Type B pancreatic cell (in vitro differentiated cells): ENCODE measurements at regions not wholly inside any gene's neighbourhood (a gene's known extent, or its start where the extent isn't known, plus 50 kb on each side); places are given as distances from the start of the nearest gene placed in this dataset.
A peak's percentile ranks its signal among the peaks of the same experiment; 100 is the strongest.
"Not testable (repeated sequence)": the region's sequence is repeated elsewhere in the genome, so short reads cannot be mapped to it uniquely, and the experiment has no call there.

Experiments
- DNase-seq: peaks from one replicate; pipeline ENCODE4 v3.0.0; 2021; ENCODE audit warnings: mixed read lengths; ENCODE audit not compliant: unreplicated experiment; ENCODE audit errors: extremely low spot score
- H3K27ac Mint-ChIP-seq: 2 replicates; pipeline ENCODE4 v1.8.0; 2021; ENCODE audit warnings: mild to moderate bottlenecking, mixed read lengths
- H3K27me3 Mint-ChIP-seq: 2 replicates; pipeline ENCODE4 v1.8.0; 2021; ENCODE audit warnings: mixed read lengths
- H3K36me3 Mint-ChIP-seq: 2 replicates; pipeline ENCODE4 v1.8.0; 2021; ENCODE audit warnings: mixed read lengths
- H3K4me1 Mint-ChIP-seq: one replicate; pipeline ENCODE4 v1.8.0; 2021; ENCODE audit warnings: mixed read lengths; ENCODE audit not compliant: unreplicated experiment
- H3K4me3 Mint-ChIP-seq: 2 replicates; pipeline ENCODE4 v1.8.0; 2021; ENCODE audit warnings: mild to moderate bottlenecking, mixed read lengths
- H3K9me3 Mint-ChIP-seq: 2 replicates; pipeline ENCODE4 v1.8.0; 2021; ENCODE audit warnings: mixed read lengths
- TF ChIP-seq, protein P1 (sequence below): fragments of 200-600 bp; sonication (generic); conservative IDR thresholded peaks from 2 replicates; pipeline ENCODE4 v1.5.0; 2021; ENCODE audit warnings: antibody characterized with exemption, mild to moderate bottlenecking

DNA sequence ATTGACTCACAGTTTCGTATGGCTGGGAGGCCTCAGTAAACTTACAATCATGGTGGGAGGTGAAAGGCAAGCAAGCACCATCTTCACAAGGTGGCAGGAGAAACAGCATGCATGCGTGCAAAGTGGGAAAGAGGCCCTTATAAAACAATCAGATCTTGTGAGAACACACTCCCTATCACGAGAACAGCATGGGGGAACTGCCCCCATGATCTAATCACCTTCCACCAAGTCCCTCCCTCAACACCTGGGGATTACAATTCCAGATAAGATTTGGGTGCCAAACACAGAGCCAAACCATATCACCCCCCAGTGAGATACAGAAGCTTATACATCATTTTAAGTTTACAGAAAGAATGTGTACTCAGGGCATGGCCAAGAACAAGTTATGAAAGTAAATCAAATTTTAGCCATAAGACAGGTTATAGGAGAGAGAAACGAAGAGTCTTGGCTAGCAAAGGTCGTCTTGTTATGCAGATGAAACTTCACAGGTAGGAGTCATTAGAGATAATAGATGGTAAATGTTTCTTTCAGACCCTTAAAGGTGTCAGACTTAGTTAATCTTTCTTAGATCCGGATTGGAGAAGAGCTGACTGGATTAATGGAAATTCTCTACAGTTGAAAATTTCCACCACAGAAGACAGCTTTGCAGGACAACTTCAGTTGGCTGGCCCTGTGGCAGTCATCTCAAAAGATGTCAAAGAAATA is 79.8 kb upstream of the SEL1L start:
- TF ChIP-seq, protein P1, sequence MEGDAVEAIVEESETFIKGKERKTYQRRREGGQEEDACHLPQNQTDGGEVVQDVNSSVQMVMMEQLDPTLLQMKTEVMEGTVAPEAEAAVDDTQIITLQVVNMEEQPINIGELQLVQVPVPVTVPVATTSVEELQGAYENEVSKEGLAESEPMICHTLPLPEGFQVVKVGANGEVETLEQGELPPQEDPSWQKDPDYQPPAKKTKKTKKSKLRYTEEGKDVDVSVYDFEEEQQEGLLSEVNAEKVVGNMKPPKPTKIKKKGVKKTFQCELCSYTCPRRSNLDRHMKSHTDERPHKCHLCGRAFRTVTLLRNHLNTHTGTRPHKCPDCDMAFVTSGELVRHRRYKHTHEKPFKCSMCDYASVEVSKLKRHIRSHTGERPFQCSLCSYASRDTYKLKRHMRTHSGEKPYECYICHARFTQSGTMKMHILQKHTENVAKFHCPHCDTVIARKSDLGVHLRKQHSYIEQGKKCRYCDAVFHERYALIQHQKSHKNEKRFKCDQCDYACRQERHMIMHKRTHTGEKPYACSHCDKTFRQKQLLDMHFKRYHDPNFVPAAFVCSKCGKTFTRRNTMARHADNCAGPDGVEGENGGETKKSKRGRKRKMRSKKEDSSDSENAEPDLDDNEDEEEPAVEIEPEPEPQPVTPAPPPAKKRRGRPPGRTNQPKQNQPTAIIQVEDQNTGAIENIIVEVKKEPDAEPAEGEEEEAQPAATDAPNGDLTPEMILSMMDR: no peak
- DNase-seq: no peak
- H3K9me3 Mint-ChIP-seq: peaks cover 5% of the 10 kb centered on the region
- H3K36me3 Mint-ChIP-seq: no peaks in the 10 kb centered on the region
- no peak overlapping the region for H3K27ac Mint-ChIP-seq
- no peak overlapping the region for H3K4me3 Mint-ChIP-seq
- H3K4me1 Mint-ChIP-seq: no peaks in the 10 kb centered on the region
- no peaks in the 10 kb centered on the region for H3K27me3 Mint-ChIP-seq

DNA sequence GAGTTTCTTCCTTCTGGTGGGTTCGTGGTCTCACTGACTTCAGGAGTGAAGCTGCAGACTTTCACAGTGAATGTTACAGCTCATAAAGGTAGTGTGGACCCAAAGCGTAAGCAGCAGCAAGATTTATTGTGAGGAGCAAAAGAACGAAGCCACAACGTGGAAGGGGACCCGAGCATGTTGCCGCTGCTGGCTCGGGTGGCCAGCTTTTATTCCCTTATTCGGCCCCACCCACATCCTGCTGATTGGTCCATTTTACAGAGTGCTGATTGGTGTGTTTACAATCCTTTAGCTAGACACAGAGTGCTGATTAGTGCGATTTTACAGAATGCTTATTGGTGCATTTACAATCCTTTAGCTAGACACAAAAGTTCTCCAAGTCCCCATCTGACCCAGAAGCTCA is 80.6 kb upstream of the SEL1L start:
- not testable (repeated sequence) for H3K4me1 Mint-ChIP-seq, H3K36me3 Mint-ChIP-seq, H3K27ac Mint-ChIP-seq, H3K9me3 Mint-ChIP-seq, H3K4me3 Mint-ChIP-seq, H3K27me3 Mint-ChIP-seq, DNase-seq

DNA sequence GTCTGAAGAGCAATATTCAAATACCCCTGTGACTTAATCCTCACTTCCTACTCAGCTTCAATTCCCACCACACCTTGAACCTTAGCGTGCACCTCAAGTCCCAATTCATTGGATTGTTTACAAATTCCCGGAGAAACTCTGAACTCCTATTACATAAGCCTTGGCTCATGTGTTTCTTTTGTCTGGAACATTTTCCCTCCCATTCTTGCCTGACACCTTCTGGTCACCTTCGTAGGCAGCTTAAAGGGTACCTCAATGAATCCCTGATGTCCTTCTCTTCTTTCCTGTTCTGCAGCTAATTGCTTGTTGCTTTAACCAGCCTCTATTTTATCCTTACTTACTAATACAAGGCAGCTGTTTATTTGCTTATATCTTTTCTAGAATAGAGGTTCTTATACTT is 85.0 kb upstream of the SEL1L start:
- DNase-seq: no peak
- no peaks in the 10 kb centered on the region for H3K36me3 Mint-ChIP-seq
- H3K27ac Mint-ChIP-seq: no peak overlapping the region
- H3K4me3 Mint-ChIP-seq: no peak overlapping the region
- H3K9me3 Mint-ChIP-seq: peaks cover under 1% of the 10 kb centered on the region
- no peaks in the 10 kb centered on the region for H3K4me1 Mint-ChIP-seq
- no peaks in the 10 kb centered on the region for H3K27me3 Mint-ChIP-seq
- TF ChIP-seq, protein P1: no peak

DNA sequence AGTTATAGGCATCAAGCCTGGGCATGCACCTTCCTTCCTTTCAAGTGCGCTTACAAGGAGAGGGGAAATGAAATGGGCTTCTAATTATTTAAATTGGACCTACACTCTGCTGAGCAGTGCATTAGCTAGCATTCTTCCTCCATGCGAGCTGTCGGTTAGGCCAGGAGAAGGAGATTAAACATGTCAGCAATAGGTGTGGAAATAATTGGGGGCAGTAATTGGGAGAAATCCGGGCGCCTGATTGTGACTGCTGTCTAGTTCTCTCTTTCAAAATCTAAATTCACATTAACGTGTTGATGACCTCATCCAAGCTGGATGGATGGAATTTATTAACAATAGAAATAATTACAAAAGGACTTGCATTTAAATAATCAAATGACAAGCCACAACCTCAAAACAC is 86.2 kb upstream of the SEL1L start:
- no peak for DNase-seq
- H3K36me3 Mint-ChIP-seq: no peaks in the 10 kb centered on the region
- H3K27ac Mint-ChIP-seq: no peak overlapping the region
- no peaks in the 10 kb centered on the region for H3K4me1 Mint-ChIP-seq
- H3K4me3 Mint-ChIP-seq: no peak overlapping the region
- H3K27me3 Mint-ChIP-seq: no peaks in the 10 kb centered on the region
- TF ChIP-seq, protein P1: no peak
- no peaks in the 10 kb centered on the region for H3K9me3 Mint-ChIP-seq

DNA sequence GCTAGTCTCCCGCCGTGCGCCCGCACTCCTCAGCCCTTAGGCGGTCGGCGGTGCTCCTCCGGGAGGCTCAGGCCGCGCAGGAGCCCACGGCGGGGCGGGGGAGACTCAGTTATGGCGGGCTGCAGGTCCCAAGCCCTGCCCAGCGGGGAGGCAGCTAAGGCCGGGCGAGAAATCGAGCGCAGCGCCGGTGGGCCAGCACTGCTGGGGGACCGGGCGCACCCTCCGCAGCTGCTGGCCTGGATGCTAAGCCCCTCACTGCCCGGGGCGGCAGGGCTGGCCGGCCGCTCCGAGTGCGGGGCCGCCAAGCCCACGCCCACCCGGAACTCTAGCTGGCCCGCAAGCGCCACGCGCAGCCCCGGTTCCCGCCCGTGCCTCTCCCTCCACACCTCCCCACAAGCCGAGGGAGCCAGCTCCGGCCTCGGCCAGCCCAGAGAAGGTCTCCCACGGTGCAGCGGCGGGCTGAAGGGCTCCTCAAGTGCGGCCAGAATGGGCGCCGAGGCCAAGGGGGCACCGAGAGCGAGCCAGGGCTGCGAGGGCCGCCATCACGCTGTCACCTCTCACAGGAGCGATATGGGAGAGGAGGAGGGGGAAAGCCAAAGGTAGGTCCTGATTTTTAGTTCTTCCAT is 90.2 kb upstream of the SEL1L start:
- H3K27me3 Mint-ChIP-seq, H3K27ac Mint-ChIP-seq, DNase-seq: not testable (repeated sequence)

DNA sequence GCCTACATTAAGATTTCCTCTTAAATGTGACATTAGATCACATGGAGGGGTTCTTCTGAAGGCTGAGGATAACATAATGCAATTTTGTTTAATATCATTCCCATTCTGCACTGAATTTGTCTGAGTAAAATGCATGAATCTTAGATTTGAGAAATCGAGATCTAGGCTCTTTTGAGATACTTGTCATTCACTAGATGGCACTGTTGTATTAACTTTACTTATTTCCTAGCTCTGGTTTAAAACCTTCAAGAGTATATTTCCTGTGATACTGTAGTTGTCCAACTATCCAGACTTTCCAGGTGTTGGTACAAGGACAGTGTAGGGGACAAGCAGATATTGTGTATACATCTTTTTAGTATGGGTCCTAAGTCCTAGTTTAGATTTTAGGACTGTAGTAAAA is 91.7 kb upstream of the SEL1L start:
- no peaks in the 10 kb centered on the region for H3K27me3 Mint-ChIP-seq
- no peaks in the 10 kb centered on the region for H3K4me1 Mint-ChIP-seq
- no peaks in the 10 kb centered on the region for H3K9me3 Mint-ChIP-seq
- DNase-seq: no peak
- no peaks in the 10 kb centered on the region for H3K36me3 Mint-ChIP-seq
- TF ChIP-seq, protein P1: peak; percentile 80
- H3K4me3 Mint-ChIP-seq: no peak overlapping the region
- H3K27ac Mint-ChIP-seq: no peak overlapping the region

More for the DNA sequence above, 90.2 kb upstream of the SEL1L start:
- H3K9me3 Mint-ChIP-seq, H3K36me3 Mint-ChIP-seq, H3K4me3 Mint-ChIP-seq, H3K4me1 Mint-ChIP-seq: not testable (repeated sequence)
